ENCODE measurements at regions not wholly inside any gene's neighbourhood (a gene's known extent, or its start where the extent isn't known, plus 50 kb on each side); places are given as distances from the start of the nearest gene placed in this dataset.

GRCh38 chr7:94216944-94217461 is 177.7 kb upstream of the COL1A2 start:
- no peak for TF ChIP-seq CTCF (IDR thresholded peaks at IDR 0.05)
- TF ChIP-seq POLR2A (IDR thresholded peaks at IDR 0.05; ENCODE audit: low read depth), result no peak
